ENCODE measurements at regions not wholly inside any gene's neighbourhood (a gene's known extent, or its start where the extent isn't known, plus 50 kb on each side); places are given as distances from the start of the nearest gene placed in this dataset.

DNA sequence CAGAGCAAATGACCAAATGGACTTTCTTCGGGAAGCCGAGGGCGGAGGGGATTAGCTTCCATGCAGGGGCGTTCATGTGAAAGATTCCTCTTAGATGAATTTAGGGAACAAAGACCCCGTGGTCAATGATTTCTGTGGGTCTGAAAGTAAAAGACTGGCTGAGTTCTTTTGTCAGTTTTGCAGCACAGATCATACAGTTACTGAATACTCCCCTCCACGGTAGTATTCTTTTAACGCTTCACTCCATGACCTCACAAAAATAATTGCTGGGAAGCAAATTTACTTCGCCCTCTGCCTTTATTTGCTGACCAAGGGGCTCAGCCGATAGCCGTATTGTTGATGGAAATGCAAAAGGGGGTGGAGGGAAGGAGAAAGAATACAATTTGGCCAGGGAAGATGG lies 86.0 kb upstream of the SALL4 start:
- TF ChIP-seq, protein P1, sequence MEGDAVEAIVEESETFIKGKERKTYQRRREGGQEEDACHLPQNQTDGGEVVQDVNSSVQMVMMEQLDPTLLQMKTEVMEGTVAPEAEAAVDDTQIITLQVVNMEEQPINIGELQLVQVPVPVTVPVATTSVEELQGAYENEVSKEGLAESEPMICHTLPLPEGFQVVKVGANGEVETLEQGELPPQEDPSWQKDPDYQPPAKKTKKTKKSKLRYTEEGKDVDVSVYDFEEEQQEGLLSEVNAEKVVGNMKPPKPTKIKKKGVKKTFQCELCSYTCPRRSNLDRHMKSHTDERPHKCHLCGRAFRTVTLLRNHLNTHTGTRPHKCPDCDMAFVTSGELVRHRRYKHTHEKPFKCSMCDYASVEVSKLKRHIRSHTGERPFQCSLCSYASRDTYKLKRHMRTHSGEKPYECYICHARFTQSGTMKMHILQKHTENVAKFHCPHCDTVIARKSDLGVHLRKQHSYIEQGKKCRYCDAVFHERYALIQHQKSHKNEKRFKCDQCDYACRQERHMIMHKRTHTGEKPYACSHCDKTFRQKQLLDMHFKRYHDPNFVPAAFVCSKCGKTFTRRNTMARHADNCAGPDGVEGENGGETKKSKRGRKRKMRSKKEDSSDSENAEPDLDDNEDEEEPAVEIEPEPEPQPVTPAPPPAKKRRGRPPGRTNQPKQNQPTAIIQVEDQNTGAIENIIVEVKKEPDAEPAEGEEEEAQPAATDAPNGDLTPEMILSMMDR (IDR thresholded peaks at IDR 0.05), result no peak
- no peak for ATAC-seq (ENCODE audit: low FRiP score)
- no peak for DNase-seq (ENCODE audit: low spot score)

DNA sequence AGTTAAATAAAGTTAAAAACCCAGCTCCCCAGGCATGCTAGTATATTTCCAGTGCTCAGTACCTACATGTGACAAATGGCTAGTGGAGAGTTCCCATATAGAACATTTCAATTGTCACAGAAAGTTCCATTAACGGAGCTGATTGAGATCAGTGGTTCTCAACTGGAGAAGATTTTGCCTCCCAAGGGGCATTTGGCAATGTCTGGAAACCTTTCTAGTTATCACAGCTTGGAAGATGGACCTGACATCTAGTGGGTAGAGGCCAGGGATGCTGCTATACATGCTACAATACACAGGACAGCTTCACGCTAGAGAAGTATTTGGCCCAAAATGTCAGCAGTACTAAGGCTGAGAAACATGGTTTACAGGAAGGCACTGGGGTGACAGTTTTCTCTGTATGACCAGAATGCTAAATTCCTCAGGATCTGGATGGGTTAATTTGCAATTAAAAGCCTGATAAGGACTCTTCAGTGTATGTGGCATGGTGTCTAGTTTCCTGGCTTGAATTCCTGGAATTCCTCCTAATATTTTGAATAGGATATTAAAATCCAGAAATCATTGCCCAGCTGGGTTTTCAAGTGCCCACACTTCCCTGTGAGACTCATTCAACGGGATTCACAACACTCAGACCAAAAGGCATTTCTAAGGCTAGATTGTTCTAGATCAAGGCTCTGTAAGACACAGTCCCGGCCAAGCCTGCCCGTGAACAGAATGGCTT lies 84.7 kb upstream of the SALL4 start:
- TF ChIP-seq, protein P1 (IDR thresholded peaks at IDR 0.05), result no peak
- ATAC-seq (ENCODE audit: low FRiP score), result no peak
- no peak for DNase-seq (ENCODE audit: low spot score)

DNA sequence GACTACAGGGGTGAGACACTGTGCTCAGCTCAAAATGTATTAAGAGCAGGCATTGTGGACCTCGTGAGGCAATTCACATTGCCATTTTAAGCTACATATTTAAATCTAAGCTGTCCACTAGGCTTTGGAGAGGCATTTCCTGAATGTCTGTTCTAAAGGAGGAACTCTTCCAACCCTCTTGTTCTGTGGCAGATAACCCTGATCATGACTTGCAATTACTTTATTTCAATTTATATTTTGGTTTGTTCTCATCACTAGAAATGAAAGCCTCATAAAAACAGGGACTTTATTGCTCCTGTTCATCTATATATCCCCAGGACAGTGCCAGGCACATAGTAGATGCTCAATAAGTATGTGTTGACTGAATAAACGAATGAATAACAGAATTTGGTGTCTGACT lies 84.0 kb upstream of the SALL4 start:
- DNase-seq (ENCODE audit: low spot score) (no peak), ATAC-seq (ENCODE audit: low FRiP score) (no peak)
- TF ChIP-seq, protein P1 (IDR thresholded peaks at IDR 0.05), result no peak

- no peak for DNase-seq (ENCODE audit: low spot score)
- TF ChIP-seq, protein P1 (IDR thresholded peaks at IDR 0.05), result no peak
- ATAC-seq (ENCODE audit: low FRiP score), result peak; percentile 23
Observed at GRCh38 chr20:51884561-51884960, 82.2 kb upstream of the SALL4 start.

GRCh38 chr20:51880188-51880587 lies 77.9 kb upstream of the SALL4 start:
- no peak for ATAC-seq (ENCODE audit: low FRiP score)
- TF ChIP-seq, protein P1 (IDR thresholded peaks at IDR 0.05), result no peak
- DNase-seq (ENCODE audit: low spot score), result no peak

- ATAC-seq (ENCODE audit: low FRiP score) (no peak), DNase-seq (ENCODE audit: low spot score) (no peak)
- TF ChIP-seq, protein P1 (IDR thresholded peaks at IDR 0.05), result no peak
Observed at GRCh38 chr20:51876313-51876940, 74.1 kb upstream of the SALL4 start.

- ATAC-seq (ENCODE audit: low FRiP score), result no peak
- TF ChIP-seq, protein P1 (IDR thresholded peaks at IDR 0.05), result no peak
- no peak for DNase-seq (ENCODE audit: low spot score)
Observed at GRCh38 chr20:51873652-51874051, 71.3 kb upstream of the SALL4 start.
